H9 (cell line): ENCODE measurements at regions not wholly inside any gene's neighbourhood (a gene's known extent, or its start where the extent isn't known, plus 50 kb on each side); places are given as distances from the start of the nearest gene placed in this dataset.

Experiments
- DNase-seq: peaks from one replicate; pipeline ENCODE4 v3.0.0-alpha.2; 2017
- H2AFZ ChIP-seq: one replicate; pipeline ENCODE4 v1.6.1; 2013; ENCODE audit warnings: mild to moderate bottlenecking, low read length, control low read depth, moderate library complexity
- H2AK5ac ChIP-seq: 2 replicates; pipeline ENCODE4 v1.6.1; 2013; ENCODE audit warnings: low read length, control low read depth, mixed read lengths; ENCODE audit not compliant: insufficient read length
- H2BK120ac ChIP-seq: one replicate; pipeline ENCODE4 v1.6.1; 2013; ENCODE audit warnings: low read depth, mild to moderate bottlenecking, low read length, control low read depth, inconsistent platforms; ENCODE audit not compliant: poor library complexity, severe bottlenecking
- H2BK12ac ChIP-seq: 2 replicates; pipeline ENCODE4 v1.6.1; 2013; ENCODE audit warnings: low read length, control low read depth, mixed read lengths, low read depth; ENCODE audit not compliant: insufficient read length
- H2BK15ac ChIP-seq: 2 replicates; pipeline ENCODE4 v1.6.1; 2013; ENCODE audit warnings: low read depth, low read length, control low read depth
- H2BK20ac ChIP-seq: one replicate; pipeline ENCODE4 v1.6.1; 2013; ENCODE audit warnings: low read depth, mild to moderate bottlenecking, low read length, control low read depth, inconsistent platforms; ENCODE audit not compliant: poor library complexity, severe bottlenecking
- H2BK5ac ChIP-seq: 2 replicates; pipeline ENCODE4 v1.6.1; 2013; ENCODE audit warnings: low read length, control low read depth, mixed read lengths; ENCODE audit not compliant: insufficient read length
- H3K14ac ChIP-seq: 2 replicates; pipeline ENCODE4 v1.6.1; 2013; ENCODE audit warnings: low read length, control low read depth; ENCODE audit not compliant: insufficient read depth
- H3K18ac ChIP-seq: 2 replicates; pipeline ENCODE4 v1.6.1; 2013; ENCODE audit warnings: low read depth, mild to moderate bottlenecking, mixed read lengths, low read length, control low read depth; ENCODE audit not compliant: insufficient read length
- H3K23ac ChIP-seq: 2 replicates; pipeline ENCODE4 v1.6.1; 2013; ENCODE audit warnings: low read length, control low read depth, mixed read lengths, low read depth; ENCODE audit not compliant: insufficient read length
- H3K23me2 ChIP-seq: 2 replicates; pipeline ENCODE4 v1.6.1; 2013; ENCODE audit warnings: low read depth, mild to moderate bottlenecking, mixed read lengths, low read length, control low read depth; ENCODE audit not compliant: insufficient read length, poor library complexity, severe bottlenecking
- H3K27ac ChIP-seq: 2 replicates; pipeline ENCODE4 v1.5.1; 2013; ENCODE audit warnings: low read length, control low read depth, mixed read lengths, low read depth; ENCODE audit not compliant: insufficient read length
- H3K27me3 ChIP-seq: 2 replicates; pipeline ENCODE4 v1.6.1; 2013; ENCODE audit warnings: low read length, control low read depth, inconsistent platforms; ENCODE audit not compliant: insufficient read depth
- H3K4ac ChIP-seq: 2 replicates; pipeline ENCODE4 v1.6.1; 2013; ENCODE audit warnings: low read depth, mild to moderate bottlenecking, control low read depth, inconsistent platforms, low read length, moderate library complexity
- H3K4me1 ChIP-seq: 2 replicates; pipeline ENCODE4 v1.6.1; 2013; ENCODE audit warnings: low read length, control low read depth, inconsistent platforms; ENCODE audit not compliant: insufficient read depth
- H3K4me2 ChIP-seq: 2 replicates; pipeline ENCODE4 v1.6.1; 2013; ENCODE audit warnings: low read length, control low read depth, mixed read lengths; ENCODE audit not compliant: insufficient read length, insufficient read depth
- H3K56ac ChIP-seq: 2 replicates; pipeline ENCODE4 v1.6.1; 2013; ENCODE audit warnings: low read depth, mild to moderate bottlenecking, mixed read lengths, low read length, control low read depth; ENCODE audit not compliant: insufficient read length
- H3K79me1 ChIP-seq: 2 replicates; pipeline ENCODE4 v1.6.1; 2013; ENCODE audit warnings: low read depth, mild to moderate bottlenecking, moderate library complexity, low read length, control low read depth, inconsistent platforms; ENCODE audit not compliant: insufficient read depth, poor library complexity, severe bottlenecking
- H3K79me2 ChIP-seq: 2 replicates; pipeline ENCODE4 v1.6.1; 2013; ENCODE audit warnings: low read length, control low read depth, inconsistent platforms; ENCODE audit not compliant: insufficient read depth
- H3K9ac ChIP-seq: 2 replicates; pipeline ENCODE4 v1.6.1; 2013; ENCODE audit warnings: low read length, control low read depth, mixed read lengths; ENCODE audit not compliant: insufficient read length; ENCODE audit errors: extremely low read depth
- H3K9me3 ChIP-seq: one replicate; pipeline ENCODE4 v1.6.1; 2013; ENCODE audit warnings: low read depth, low read length, inconsistent platforms; ENCODE audit not compliant: control insufficient read depth
- H3T11ph ChIP-seq: one replicate; pipeline ENCODE4 v1.6.1; 2013; ENCODE audit warnings: mild to moderate bottlenecking, low read length, control low read depth, inconsistent platforms
- H4K20me1 ChIP-seq: one replicate; pipeline ENCODE4 v1.6.1; 2013; ENCODE audit not compliant: control insufficient read depth, insufficient read length, insufficient read depth
- H4K5ac ChIP-seq: 2 replicates; pipeline ENCODE4 v1.6.1; 2013; ENCODE audit warnings: low read depth, mild to moderate bottlenecking, mixed read lengths, low read length, control low read depth; ENCODE audit not compliant: insufficient read length
- H4K8ac ChIP-seq: replicated peaks from 2 replicates; pipeline ENCODE4 v1.6.1; 2013; ENCODE audit warnings: low read length, control low read depth, mixed read lengths, low read depth; ENCODE audit not compliant: insufficient read length
- H4K91ac ChIP-seq: 2 replicates; pipeline ENCODE4 v1.6.1; 2013; ENCODE audit warnings: low read depth, mild to moderate bottlenecking, moderate library complexity, mixed read lengths, low read length, control low read depth; ENCODE audit not compliant: insufficient read length
- H3K27ac Mint-ChIP-seq, 3 experiments: 2 replicates in 2 of 3; 3 replicates in 1 of 3; pipeline ENCODE4 v1.8.0; 2020 to 2021; ENCODE audit warnings: mixed read lengths in 3 of 3, mild to moderate bottlenecking in 1 of 3, moderate library complexity in 1 of 3
- H3K27me3 Mint-ChIP-seq: 2 replicates; pipeline ENCODE4 v1.8.0; 2021; ENCODE audit warnings: low read depth, mild to moderate bottlenecking, moderate library complexity, mixed read lengths
- H3K36me3 Mint-ChIP-seq, 3 experiments: 2 replicates in 2 of 3; 3 replicates in 1 of 3; pipeline ENCODE4 v1.8.0; 2020 to 2021; ENCODE audit warnings: low read depth in 3 of 3, mixed read lengths in 3 of 3; ENCODE audit not compliant: insufficient read depth in 1 of 3
- H3K4me1 Mint-ChIP-seq, 2 experiments: 2 replicates each; pipeline ENCODE4 v1.8.0; 2020; ENCODE audit warnings: mixed read lengths in 2 of 2
- H3K4me3 Mint-ChIP-seq, 2 experiments: 2 replicates in 1 of 2; 3 replicates in 1 of 2; pipeline ENCODE4 v1.8.0; 2020 to 2021; ENCODE audit warnings: mild to moderate bottlenecking in 2 of 2, mixed read lengths in 2 of 2, moderate library complexity in 1 of 2
- H3K9me3 Mint-ChIP-seq, 2 experiments: 2 replicates in 1 of 2; 3 replicates in 1 of 2; pipeline ENCODE4 v1.8.0; 2020; ENCODE audit warnings: mild to moderate bottlenecking in 2 of 2, mixed read lengths in 2 of 2, moderate library complexity in 1 of 2
- CTCF ChIP-seq: fragments of 200-600 bp; sonication (generic); conservative IDR thresholded peaks from 3 replicates; pipeline ENCODE4 v1.8.0; 2021; ENCODE audit warnings: antibody characterized with exemption, mild to moderate bottlenecking
- WGBS: extraction: QIAGEN DNeasy Blood & Tissue Kit; methylation state at CpG from one replicate; pipeline ENCODE4 v1.1.7; 2013; ENCODE audit warnings: missing lambda C conversion rate, low lambda C conversion rate, mixed read lengths; ENCODE audit not compliant: insufficient read length; ENCODE audit errors: extremely low coverage; 5-methylcytosine and 5-hydroxymethylcytosine counted together

GRCh38 chr14:84554136-84554535 lies 975.8 kb upstream of the FLRT2 start:
- H3K4ac ChIP-seq = no peak overlapping the region
- no peak overlapping the region for H4K8ac ChIP-seq
- H2AFZ ChIP-seq = no peak overlapping the region
- no peak overlapping the region for H2BK5ac ChIP-seq
- H2BK15ac ChIP-seq = no peak overlapping the region
- H3K9ac ChIP-seq = no peak overlapping the region
- no peaks in the 10 kb centered on the region for H3K9me3 ChIP-seq
- H3K27me3 Mint-ChIP-seq = no peaks in the 10 kb centered on the region
- H3K27me3 ChIP-seq = no peaks in the 10 kb centered on the region
- no peak overlapping the region for H3K27ac Mint-ChIP-seq
- no peak overlapping the region for H2AK5ac ChIP-seq
- H3K79me1 ChIP-seq = no peaks in the 10 kb centered on the region
- no peak overlapping the region for H3K14ac ChIP-seq
- H4K20me1 ChIP-seq = no peaks in the 10 kb centered on the region
- H3K27ac ChIP-seq = no peak overlapping the region
- peaks cover 5 to 10% of the 10 kb centered on the region in 2 experiments for H3K9me3 Mint-ChIP-seq
- TF ChIP-seq CTCF = no peak
- no CpG with 5 or more reads among the region's 3 CpGs for WGBS
- peaks cover 2 to 11% (median 10%) of the 10 kb centered on the region in 3 experiments; a peak in 4 of 7 replicates for H3K36me3 Mint-ChIP-seq
- H2BK120ac ChIP-seq = no peak overlapping the region
- no peaks in the 10 kb centered on the region for H3K79me2 ChIP-seq
- H3K23me2 ChIP-seq = no peaks in the 10 kb centered on the region
- DNase-seq = no peak
- no peaks in the 10 kb centered on the region for H3K4me1 ChIP-seq
- no peak overlapping the region for H3K56ac ChIP-seq
- no peak overlapping the region for H2BK20ac ChIP-seq
- H3K18ac ChIP-seq = no peak overlapping the region
- no peak overlapping the region for H2BK12ac ChIP-seq
- peaks cover 0 to 4% of the 10 kb centered on the region in 2 experiments; a peak in 1 of 4 replicates for H3K4me1 Mint-ChIP-seq
- H4K91ac ChIP-seq = no peak overlapping the region
- H4K5ac ChIP-seq = no peak overlapping the region
- H3K4me3 Mint-ChIP-seq = no peak overlapping the region
- no peak overlapping the region for H3K4me2 ChIP-seq
- no peak overlapping the region for H3T11ph ChIP-seq
- no peak overlapping the region for H3K23ac ChIP-seq
